Embryonic facial prominence (tissue), 1 donor: ENCODE measurements at regions not wholly inside any gene's neighbourhood (a gene's known extent, or its start where the extent isn't known, plus 50 kb on each side); places are given as distances from the start of the nearest gene placed in this dataset.
A peak's percentile ranks its signal among the peaks of the same experiment; 100 is the strongest.

Experiments used
- DNase-seq: peaks from one replicate; pipeline ENCODE4 v3.0.0-alpha.2; 2016; ENCODE audit errors: extremely low spot score

GRCh38 chr20:59431014-59431413, 130.6 kb downstream of the EDN3 start:
- DNase-seq = no peak

- DNase-seq = no peak
These were observed 134.5 kb downstream of the EDN3 start for GRCh38 chr20:59434960-59435359.

DNA sequence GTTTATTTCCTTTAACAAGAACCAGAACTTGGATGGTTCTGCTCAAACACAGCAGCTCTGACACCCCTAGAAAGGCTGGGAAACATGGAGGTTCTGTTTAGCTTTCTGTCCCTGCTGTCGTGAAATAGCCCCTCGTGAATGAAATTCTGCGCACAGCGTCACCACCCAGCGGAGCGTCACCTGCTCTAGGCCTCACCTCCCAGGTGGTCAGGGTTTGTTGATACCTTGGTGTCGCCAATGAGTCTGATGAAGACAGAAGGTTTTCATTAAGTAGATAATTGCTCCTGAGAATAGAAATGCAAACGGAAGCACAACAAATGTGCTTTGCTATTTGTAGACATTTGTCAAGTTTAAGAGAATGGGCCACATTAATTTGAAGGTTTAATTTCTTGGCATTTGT, 135.1 kb downstream of the EDN3 start:
- no peak for DNase-seq

DNA sequence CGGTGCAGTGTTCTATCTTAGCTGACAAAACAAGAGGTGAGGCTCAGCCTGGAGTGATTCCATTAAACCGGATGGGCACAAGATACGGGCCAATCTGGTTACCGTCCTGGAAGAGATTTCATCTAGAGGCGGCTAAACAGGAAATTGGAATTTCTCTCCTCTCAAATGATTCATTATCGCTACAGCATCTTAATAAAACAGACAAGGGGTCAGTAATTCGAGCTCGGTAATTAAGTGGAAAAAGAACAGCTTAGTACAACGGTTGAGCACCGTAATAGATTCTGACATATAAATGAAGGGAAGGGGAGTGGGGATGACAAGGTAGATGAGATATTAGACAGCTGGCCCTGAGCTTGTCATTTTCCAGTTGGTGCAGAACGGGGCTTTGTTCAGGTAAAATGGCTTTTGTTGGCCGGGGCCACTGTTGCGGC, 137.2 kb downstream of the EDN3 start:
- DNase-seq = no peak

GRCh38 chr20:59438201-59438600, 137.8 kb downstream of the EDN3 start:
- DNase-seq = no peak

DNA sequence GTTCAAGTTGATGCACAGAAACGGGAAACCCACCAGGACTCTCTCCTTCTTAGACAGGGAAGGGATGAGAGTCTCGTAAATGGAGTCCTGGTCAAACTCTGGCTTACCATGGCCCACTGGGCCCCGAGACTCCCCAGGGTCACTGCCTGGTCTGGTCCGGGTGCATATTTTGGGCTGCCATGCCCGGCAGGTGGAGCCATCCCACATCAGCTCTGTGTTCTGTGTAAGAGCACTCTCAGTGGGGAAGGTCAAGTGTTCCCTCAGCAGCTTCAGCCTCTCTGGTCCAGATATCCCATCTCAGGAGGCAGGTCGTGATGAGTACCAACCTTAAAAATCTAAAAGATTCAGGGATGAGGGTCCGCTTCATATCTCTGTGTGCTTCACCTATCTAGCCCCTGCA, 138.8 kb downstream of the EDN3 start:
- DNase-seq = no peak

- no peak for DNase-seq
These were observed 140.9 kb downstream of the EDN3 start for GRCh38 chr20:59441306-59441705.

DNA sequence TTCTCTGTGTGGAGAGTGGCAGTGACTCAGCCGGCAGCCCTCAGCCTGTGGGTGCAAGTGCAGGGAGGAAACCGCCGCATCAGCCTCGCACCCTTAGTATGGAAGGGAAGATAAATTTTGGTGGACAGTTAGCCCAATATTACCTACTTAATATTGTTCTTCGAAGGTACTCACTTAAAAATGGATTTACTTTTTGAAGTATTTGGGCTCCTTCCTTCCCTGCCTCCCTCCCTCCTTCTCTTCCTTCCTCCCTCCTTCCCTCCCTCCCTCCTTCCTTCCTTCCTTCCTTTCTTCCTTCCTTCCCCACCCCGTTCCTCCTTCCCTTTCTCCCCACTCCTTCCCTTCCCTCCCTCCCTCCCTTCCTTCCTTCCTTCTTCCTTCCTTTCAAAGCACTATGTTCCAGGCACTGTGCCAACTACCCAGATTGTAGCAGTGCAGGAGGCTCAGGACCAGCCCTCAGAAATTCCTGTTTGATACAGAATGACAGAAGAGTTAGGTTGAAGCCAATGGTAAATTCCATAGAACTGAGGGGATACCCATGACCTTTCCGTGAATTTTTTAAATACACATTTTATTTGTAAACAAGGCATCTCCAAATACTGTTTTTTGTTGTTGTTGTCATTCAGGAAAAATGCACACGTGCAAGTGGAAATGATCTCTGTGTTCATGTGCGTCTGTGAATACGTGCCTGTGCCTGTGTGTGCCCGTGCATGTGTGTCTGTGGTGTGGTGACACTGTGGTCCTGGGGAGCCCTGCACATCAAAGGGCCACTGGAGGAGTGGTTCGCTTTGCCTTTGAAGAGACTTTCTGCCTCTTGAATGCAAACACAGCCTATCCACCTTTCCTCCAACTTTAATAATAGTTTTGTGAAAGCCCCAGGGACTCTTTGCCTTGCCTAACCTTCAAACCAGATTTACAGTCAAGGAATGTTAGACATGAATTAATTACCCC, 141.7 kb downstream of the EDN3 start:
- no peak for DNase-seq

GRCh38 chr20:59443550-59443949, 143.1 kb downstream of the EDN3 start:
- no peak for DNase-seq

DNA sequence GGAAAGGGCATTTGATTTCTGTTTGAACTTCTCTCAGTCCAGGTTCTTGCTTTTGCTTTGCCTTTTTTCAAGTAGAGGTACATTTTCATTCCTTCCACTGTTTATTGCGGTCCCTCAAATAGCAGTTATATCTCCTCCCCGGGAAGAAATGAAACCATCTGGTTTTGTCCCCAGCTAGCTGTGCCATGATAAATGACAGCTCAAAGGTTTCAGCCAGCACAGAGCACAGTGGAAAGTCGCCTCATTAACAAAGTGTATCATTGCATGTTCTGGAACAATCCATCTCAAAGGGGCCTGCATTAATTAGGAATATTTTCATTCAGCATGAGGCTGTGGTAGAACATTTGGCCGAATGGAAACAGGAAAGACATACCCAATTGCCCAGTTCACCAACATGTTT, 146.0 kb downstream of the EDN3 start:
- no peak for DNase-seq

DNA sequence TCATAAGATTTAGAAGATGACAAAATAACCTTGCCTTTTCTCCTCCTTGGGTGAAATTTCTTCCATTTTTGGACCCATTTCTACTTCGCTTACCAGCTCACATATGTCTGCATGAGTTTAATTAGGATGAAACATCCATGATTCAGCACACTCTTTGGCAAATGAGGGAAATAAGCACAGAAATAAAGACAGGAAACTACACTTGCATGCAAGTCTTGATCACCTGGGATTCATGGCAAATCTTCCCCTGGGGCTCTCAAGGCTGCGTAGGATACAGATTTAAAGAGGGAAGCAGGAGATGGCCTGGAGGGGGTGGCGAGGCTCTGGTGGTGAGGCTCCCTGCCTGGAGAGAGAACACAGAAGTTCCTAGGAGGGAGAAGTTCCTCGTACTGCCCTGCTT, 147.8 kb downstream of the EDN3 start:
- DNase-seq = no peak

- no peak for DNase-seq
These were observed 148.5 kb downstream of the EDN3 start for GRCh38 chr20:59448851-59449444.

DNA sequence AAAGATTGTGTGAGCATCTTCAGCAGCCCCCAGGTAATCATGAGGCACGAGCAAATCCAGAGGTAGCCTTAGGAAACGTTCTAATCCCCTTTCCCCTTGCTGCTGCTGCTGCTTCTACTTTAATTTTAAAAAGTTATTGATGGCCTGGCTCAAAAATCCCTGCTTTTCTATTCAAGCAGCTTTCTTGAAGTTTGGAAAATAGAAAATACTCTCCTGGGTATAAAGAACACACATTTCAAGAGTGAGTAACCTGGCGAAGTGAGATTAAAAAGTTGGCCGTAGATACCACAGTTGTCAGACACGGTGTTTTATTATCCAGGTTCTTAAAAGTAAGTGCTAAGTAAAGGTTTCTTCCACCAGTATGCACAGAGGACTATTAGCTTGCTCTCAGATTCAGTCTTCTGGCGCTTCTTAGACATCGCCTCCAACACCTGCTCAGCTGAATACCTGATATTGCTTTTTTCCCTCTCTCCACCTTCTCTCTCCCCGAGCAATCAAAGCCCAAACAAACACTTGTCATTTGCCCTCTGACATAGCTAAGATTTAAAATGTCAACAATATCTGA, 150.7 kb downstream of the EDN3 start:
- DNase-seq = no peak

DNA sequence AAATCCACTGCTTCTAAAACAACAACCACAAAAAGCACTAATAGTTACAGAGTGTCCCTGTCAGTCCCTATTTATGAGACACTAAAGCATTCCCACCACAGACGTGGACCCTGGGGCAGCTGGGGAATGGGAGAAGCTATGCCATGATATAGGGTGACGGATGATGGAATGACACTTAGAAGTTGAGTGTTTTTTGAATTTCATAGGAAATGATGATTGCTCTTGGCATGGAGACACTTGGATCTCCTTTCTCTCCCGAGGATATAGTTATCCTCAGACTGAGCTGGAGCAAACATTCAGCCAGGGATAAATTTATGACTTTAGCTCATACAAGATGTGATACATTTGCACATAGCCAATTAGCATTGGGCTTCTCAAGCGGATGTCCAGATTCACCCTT, 151.2 kb downstream of the EDN3 start:
- DNase-seq = no peak

DNA sequence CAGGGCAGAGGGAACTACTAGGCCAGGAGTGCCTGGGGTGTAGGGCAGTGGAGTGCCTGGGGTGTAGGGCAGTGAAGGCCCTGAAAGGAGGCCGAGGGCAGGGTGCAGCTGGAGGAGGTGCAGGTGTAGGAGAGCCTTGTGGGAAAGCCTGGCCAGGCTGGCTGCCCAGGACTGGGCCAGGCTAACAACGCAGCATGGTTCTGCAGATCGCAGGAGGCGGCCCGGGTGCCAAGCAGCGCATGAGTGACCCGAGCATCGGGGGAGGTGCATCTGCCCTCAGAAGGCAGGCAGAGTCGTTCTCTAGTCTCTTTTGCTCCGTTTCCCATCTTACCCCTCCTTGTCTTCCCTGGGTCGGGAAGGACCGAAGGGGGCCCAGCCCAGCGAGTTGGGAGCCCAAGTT, 151.5 kb upstream of the PHACTR3 start:
- DNase-seq = no peak

DNA sequence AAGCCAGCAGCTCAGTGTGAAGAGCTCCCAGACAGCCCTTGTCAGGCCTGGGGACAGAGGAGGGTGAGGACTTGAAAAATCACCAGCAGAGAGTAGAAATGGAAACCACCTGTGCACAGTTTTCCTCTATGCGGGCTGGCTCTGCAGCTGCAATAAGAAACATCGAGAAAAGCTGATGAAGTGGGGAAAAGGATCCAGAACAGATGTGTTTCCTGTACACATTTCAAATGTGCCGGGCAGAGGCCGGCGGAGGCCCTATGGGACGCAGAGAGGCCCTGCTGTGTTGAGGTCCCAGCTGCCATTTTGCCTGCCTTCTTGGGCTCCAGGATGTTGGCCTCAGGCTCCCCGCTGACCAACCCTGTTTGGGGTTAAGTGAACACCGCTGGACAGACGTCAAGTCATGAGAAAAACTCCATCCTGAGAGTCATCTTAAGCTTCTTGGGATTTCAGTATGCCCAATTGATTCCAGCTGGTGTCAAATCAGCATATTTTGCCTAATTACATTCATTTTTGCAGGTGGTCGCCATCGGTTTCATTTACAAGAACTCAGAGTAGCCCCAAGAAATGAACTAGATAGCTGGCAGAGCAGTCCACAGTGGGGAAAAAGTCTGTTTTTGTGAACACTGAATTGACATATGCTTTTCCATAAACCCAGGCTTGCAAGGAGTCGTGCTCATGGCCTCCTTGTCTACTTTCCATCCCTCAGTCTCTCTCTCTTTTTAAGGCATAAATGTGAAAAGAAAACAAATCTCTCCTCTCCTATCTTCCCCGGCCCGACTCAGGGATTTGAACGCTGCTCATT, 150.4 kb upstream of the PHACTR3 start:
- DNase-seq = no peak

GRCh38 chr20:59455402-59456341, 148.7 kb upstream of the PHACTR3 start:
- peak; percentile 44 for DNase-seq

DNA sequence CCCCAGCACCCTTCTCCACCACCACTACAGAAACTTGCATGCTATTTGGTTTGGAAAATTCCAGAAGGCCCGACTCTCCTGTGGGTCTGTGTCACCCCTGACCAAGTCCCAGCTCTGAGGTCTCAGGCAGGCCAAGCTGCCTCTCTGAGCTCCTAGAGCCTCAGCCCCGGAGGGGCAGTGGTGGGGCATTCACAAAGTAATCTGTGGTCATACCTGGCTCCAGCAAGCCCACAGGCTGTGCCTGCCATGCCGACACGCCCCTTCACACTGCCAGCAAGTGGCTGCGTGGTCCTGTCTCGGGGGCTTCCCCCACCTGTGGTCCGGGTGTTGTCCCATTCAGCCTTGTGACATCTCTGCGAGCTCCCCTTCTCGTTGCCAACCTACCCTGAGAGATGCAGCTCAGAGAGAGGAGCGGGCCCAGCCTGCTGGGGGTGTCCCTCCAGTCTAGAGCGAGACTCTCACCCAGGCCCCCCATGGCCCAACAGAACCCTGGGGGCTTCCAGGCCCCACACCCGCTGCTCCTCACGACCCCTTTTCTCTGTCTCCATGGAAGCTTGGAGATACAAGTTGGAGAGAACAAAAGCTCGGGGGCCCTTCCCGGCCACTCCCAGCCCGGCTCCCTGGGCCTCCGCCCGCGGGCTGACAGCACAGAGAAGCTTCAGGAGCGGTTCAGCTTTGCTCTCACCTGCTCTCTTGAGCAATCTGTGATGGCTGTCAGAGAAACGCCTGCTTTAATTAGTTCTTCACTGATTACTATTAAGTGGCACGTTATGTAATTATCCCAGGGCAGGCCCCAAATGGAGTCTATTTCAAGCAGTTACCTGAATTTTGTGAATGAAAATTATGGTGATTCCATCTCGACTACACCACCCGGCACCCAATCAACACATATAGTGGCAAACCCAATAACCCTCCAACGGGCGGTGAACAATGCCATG, 147.7 kb upstream of the PHACTR3 start:
- no peak for DNase-seq

- DNase-seq = no peak
These were observed 145.7 kb upstream of the PHACTR3 start for GRCh38 chr20:59458645-59459044.

DNA sequence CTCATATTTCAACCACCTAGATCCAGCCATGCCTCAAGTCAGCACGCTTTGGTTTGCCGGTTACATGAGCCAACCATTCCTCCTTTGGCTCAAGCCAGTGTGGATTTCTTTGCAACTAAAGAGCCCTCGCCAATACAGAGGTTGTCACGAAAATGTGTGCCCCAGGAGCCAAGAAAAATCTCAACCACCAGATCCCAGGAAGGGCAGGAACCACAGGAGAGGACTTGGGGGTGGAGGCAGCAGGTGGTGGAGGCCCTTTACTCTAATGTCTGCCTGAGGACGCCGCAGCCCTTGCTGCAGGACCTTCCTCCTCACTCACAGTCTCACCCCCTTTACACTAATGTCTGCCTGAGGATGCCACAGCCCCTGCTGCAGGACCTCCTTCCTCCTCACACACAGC, 144.8 kb upstream of the PHACTR3 start:
- DNase-seq = no peak
